Hippocampal formation (tissue), 2 donors: ENCODE measurements at regions not wholly inside any gene's neighbourhood (a gene's known extent, or its start where the extent isn't known, plus 50 kb on each side); places are given as distances from the start of the nearest gene placed in this dataset.

Source experiments
- DNase-seq, 2 donors: peaks; one replicate each; lab custom pipeline; 2025; lab: John Stamatoyannopoulos, UW

DNA sequence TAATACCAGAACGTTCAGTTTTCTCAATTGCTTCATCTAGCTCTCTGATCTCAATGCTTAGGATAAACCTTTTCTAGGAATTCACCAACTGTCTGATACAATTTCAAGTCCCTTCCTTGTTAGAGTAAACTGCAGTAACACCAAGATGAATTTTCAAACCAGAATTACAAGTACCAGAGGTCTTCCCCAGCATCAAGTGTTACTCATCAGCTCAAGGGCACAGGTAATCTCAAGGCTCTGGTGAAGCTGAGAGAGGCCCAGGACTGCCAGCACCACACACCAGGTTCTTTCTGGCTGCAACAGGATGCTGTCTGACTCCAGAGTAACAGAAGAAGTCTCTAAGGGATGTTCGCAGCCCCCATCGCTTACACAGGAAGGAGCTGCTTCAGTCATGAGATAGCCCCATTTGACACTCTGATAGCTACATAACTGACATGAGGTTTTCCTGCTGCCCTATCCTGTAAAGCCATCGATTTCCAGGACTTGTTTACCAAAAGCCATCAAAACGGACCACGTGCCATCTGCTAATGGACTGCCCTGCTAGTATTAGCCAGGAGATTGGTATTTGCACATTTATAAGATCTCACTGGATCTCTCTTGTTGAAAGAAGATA, 549.4 kb downstream of the UTRN start:
- no peak for DNase-seq

DNA sequence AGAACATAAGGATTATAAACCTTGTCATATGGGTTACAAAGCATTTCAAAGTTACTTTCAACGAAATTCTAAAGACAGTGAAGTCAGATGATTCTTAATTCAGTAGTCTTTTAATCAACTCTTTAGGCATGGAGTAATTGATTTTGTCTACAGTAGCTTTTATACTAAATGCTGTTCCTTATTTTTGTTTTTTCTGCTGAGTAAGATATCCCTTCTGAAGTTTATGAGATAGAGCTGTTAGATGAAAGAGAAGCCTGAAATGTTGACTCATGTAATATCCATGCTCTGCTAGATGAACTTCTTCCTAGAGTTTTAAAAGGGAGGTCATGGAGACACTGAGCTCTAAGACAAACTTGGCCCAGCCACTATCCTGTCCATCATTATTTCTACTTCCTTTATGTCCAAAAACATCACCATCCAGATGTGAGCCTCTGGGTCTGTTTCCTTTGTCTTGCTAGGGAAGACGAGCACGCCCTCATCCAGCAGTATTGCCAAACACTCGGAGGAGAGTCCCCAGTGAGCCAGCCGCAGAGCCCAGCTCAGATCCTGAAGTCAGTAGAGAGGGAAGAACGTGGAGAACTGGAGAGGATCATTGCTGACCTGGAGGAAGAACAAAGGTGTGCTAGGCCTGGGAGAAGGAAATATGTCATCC, 550.3 kb downstream of the UTRN start:
- no peak for DNase-seq

DNA sequence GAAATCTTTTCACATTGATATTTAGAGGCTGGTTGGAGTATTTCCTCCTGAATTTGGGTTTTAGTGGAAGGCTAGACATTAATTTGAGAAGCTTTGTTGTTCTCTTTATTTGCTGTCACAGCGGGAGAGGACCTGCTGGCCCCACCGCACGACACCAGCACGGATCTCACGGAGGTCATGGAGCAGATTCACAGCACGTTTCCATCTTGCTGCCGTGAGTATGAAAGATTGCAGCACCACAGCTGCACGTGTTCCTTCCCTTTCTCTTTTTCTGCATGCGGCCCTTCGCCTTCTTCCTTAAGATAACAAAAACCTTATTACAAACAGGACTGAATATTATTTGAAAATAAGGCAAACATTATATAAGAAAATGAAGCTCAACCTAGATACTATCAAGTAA, 555.5 kb downstream of the UTRN start:
- DNase-seq, result no peak

DNA sequence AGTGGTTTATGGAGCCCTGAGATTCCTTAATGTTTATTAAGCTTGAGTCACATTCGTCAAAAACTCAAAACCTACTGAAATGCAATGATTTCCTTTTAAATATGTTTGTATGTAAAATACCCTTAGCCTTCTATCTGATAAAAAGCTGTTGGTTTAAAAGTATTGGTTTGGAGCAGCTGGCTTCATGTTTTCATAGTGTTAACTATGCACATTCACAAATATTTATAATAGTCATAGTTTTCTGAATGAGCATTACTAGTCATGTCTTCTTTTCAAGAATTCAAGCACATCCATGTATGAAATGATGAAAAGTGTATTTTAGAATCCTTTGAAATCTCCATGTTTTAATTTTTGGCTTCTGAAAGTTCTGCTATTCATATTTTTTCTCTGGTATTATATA, 558.6 kb downstream of the UTRN start:
- no peak for DNase-seq

DNA sequence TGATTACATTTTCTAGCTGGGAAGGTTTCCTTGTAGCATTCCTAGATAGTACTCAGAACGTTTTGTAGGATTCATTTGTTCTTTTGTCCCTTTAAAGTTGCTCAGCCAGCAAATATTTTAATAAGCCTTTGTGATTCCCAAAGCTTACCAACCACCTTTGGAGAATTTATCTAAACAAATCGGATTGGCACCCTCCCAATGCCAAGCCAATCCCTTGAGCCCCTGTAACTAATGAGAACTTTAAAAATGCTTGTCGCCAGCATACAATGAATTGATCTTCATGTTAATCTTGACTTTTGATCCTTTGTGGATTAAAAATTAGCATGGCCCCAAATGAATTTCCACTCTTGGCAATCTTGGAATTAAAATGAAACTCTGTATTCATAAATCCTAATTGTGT, 559.5 kb downstream of the UTRN start:
- DNase-seq, result no peak

DNA sequence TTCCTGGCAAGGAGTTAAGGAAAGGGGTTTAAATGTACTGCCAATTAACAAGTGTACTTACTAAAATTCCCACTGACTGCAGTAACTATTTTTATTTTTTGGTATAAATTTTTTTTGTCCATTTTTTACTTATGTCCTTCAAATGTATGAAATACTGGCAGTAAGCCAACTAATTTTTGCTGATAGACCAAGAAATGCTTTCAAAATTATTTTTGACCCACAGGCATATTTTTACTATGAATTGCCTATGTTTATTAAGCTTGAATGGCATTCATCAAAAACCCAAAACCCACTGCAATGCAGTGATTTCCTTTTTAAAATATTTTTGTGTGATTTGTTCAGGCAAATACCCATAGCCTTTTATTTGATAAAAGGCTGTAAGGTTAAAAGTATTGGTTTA, 560.1 kb downstream of the UTRN start:
- no peak for DNase-seq

DNA sequence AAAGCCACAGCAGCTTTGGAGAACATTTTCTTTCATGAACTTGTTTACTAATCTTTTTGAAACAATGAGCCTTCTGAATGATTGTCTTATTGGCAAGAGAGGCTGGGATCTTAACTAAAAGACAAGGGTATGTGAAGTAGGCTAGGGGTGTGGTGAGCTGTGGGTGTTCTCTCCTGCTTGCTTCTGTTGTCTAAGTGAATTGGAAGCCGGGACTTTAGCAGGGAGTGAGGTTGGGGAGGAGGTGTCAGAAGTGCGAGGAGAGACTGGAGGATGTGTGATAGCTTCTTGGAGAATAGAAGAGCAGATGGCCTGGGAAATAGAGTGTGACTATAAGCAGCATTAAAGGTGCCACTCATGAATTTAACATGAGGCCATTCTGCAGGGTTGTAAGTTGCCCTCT, 562.8 kb downstream of the UTRN start:
- no peak for DNase-seq

DNA sequence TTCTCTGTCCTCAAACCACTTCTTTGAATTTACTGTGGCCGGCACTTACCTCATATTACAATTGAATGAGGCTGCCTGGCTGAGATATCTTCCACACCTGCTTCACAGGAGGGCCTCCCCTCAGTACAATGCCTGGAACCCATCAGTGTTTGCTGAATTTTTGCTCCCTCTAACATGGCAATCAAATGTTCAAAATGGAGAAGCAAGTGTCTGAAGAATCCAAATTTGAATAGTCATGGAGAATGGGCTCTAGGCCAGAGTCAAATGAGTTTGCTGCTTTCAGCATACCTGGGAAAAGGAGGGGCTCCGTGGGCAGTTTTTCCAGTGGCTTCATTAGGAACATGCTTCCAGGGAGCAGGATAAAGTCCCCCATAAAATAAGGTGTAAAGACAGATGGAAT, 564.8 kb downstream of the UTRN start:
- no peak for DNase-seq

DNA sequence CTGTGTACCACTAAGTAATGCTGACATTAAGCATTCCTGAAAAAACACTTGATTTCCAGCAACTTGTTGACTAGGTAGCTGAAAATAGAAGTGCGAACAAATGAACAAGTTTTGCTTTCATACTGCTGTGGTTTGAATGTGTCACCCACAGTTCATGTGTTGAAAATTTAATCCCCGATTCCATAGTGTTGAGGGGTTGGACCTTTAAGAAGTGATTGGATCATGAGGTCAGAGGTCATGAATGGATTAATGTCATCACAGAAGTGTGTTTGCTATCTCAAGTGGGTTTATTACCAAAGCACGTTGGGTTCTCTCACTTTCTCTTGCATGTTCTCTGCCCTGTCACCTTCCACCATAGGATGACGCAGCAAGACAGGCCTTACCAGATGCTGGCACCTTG, 568.5 kb downstream of the UTRN start:
- no peak for DNase-seq

DNA sequence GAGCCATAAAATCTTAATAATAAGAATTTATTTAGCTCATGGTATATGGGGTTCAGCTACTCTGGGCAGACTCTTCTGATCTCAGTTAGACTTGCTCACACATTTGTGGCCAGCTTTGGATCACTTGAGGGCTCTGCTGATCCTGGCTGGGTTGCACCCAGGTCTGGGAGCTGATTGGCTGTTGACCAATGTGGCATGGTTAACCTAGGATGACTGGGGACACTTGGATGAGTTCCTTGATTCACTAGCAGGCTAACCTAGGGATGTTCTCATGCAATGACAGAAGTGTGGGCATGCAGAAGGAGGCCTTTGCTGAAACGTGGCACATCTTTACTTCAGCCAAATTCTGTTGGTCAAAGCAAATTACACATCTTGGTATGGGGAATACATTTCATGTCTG, 569.5 kb downstream of the UTRN start:
- DNase-seq, result no peak

DNA sequence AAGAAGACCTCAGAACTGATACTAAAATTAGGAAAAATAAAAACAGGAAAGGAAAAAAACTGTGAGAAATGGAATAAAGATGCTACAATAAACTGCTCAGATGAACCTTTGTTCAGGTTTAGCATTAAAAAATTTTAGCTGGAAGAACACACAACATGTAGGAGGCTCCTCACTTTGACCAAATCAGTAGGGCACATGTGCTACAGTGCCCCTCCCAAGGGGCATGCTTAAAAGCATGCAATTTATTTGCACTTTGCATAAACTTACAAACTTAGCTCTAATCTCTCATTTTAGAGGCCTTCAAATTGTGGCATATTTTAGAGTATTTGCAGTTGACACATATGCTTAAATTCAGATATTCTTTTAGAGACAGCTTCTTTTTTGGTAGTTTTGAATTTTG, 570.2 kb downstream of the UTRN start:
- no peak for DNase-seq

DNA sequence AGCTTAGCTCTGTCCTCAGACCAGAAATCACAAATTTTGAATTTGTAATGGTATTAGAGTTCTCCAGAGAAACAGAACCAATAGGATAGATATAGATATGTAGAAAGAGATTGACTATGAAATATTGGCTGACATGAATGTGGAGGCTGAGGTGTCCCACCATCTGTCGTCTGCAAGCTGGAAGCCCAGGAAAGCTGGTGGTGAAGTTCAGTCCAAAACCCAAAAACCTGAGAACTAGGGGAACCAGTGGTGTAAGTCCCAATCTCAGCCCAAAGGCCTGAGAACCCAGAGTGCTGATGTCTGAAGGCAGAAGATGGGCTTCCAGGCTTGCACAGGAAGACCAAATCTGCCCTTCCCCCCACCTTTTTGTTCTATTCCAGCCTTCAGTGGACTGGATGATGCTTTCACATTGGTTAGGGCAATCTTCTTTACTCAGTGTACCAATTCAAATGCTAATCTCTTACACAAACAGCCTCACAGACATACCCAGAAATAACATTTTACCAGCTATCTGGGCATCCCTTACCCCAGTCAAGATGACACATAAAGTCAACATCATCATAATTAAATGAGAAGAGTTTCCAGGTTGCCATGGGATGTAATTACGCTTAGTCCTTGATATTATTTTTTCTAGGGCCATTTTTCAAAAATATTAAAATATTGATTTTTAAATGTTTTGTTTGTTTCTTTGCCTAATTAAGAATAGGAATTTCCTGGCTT, 570.8 kb downstream of the UTRN start:
- DNase-seq, result no peak

DNA sequence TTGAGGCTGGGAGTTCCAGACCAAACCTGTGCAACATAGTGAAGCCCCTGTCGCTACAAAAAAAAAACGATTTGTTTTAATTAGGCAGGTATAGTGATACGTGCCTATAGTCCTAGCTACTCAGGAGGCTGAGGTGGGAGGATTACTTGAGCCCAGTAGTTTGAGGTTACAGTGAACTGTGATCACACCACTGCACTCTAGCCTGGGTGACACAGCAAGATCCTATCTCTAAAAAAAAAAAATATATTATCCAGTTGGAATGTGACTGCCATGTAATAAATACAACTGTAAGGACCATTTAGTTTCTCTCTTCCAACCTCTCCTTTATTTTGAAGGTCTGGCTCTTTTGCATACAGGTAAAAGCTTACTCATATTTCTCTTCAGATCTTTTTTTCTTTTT, 571.5 kb downstream of the UTRN start:
- no peak for DNase-seq

DNA sequence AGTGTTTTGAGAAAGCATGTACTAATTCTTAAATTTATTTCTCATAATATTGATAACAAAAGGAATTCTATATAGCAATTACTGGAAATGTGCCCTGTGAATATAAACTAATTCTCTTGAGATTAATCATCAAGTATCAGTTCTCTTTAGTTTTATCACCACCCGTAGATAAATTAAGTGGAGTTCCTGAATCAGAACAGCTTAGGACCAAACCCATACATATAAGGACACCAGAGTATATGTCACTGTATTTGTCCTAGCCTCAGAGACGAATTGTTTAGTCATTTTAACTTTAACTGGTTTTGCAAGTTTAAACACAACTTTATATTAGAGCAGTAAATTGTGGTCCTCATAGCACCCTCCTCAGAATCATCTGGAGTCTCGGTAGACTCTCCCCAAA, 572.0 kb downstream of the UTRN start:
- DNase-seq, result no peak

DNA sequence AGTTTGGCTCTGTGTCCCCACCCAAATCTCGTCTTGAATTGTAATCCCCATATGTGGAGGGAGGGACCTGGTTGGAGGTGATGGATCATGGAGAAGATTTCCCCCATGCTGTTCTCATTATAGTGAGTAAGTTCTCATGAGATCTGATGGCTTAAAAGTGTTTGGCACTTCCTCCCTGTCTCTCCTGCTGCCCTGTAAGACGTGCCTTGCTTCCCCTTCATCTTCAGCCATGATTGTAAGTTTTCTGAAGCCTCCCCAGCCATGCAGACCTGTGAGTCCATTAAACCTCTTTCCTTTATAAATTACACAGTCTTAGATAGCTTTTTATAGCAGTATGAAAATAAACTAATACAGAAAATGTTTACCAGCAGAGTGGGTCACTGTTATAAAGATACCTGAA, 577.6 kb downstream of the UTRN start:
- DNase-seq, result no peak

DNA sequence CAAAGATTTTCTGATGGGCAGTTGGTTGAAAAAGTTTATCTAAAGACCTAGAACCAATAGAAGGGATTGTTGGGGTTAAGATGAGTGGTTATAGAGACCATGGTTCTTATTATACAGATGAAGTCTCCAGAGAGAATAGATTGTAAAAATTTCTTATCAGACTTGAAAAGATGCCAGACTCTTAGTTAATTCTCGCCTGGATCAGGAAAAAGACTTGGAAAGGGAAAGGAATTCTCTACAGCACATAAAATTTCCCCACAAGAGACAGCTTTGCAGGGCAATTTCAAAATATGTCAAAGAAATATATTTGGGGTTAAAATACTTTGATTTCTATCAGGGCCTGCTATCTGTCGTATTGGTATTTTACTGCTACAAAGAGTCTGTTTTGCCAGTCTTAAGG, 582.6 kb downstream of the UTRN start:
- DNase-seq, result no peak

DNA sequence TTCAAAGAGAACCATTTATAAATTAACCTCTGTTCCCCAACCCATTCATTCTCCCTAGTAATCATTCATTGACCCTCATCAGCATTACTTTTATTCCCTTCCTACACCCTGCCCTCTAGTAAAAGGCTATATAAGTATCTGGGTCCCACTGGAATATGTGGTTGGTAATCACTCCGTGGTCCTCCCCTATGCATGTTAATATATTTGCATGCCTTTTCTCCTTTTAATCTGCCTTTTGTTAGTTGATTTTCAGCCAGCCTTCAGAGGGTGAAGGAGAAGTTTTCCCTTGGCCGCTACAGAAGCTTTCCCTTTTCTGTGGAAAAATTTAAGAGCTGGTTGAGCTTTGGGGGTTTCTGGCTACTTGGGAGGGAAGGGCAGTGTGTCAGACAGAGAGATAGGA, 585.6 kb downstream of the UTRN start:
- DNase-seq, result no peak

DNA sequence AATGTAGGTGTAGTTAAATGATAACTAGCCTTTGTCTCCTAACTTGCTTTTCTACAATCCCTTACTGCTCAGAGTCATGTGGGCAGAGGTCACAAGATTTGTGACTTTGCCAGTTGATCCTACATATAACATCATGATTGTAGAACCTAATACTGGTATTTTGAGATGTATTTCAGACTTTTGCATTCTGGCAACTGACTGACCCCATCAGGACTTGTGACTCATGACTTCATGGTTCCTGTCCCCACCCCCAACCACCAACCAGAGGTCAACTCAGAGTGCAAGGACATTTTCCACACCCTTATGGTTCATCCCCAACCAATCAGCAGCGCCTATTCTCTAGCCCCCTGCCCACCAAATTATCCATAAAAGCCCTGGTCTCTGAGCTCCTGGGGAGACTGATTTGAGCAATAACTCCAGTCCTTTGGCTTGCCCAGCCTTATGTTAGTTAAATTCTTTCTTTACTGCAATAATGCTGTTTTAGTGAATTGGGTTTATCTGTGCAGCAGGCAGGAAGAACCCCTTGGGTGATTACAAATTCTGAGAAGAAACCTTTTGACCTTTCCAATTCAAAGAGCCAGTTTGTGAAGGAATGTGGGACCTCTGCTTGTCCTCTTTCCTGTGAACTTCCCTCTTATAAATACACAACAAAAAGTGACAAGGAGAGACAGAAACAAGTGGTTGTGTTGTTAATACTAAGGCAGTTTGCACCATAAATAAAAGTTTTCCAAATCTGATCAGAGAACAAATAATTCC, 588.7 kb downstream of the UTRN start:
- DNase-seq, result no peak

DNA sequence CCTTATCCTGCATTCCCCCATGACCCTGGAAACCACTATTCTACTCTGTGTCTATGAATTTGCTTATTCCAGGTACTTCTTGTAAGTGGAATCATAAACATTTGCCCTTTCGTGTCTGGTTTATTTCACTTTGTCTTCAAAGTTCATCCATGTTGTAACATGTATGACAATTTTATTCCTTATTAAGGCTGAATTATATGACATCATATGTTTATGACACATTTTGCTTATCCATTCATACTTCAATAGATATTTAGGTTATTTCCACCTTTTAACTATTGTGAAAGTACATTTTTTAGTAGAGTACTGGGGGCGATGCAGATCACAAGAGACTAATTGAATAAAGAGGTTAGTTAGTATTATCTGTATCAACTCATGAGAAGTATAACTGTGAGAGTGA, 591.6 kb downstream of the UTRN start:
- no peak for DNase-seq

DNA sequence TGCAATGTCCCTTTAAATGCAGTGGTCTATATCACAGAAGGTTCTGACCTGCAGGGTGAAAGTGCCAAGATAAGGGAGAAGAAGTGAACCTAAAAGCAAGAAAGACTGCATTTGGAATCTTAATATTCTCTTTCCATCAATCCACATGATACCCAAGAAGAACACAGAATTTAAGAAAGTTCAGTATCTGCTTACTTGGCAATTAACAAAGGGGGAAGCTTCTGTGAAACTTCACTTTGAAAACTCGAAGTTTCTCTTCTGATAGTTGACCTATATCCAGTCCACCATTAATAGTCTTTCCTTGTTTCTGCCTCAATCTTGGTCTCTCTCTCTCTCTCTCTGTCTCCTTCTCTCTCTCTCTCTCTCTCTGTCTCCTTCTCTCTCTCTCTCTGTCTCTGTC, 592.0 kb downstream of the UTRN start:
- DNase-seq, result no peak

DNA sequence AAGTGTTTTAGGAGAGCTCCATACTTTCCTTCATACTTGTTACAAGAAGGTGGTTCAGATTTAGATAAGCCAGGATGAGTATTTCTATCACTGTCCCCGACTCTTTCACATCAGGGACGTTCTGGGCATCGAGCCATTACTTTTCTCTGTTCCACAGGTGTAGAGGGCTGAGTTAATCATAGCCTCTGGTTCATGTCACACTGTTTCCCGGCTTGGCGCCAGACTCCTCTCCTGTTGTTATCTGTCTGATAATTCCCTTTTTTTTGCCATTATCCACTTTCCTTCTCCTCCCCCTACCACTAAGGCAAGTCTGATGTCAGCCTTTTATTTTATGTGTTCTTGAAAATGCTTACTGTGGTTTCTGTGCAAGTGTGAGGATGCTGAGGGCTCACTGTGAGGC, 593.4 kb downstream of the UTRN start:
- no peak for DNase-seq

DNA sequence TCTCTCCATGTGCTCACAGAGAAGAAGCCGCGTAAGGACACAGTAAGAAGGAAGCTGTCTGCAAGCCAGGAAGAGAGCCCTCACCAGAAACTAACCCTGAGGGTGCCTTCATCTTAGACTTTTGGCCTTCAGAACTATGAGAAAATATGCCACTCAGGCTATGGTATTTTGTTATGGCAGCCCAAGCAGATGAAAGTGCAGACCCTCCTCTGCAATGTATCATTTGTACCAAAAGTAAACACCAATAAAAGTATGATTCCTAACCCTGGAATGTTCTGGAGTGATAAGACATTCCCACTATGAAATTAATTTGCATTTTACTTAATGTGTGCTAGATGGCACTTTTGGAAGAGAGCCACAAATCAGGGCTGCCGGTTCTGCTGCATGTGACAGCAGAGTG, 594.3 kb downstream of the UTRN start:
- DNase-seq, result no peak

DNA sequence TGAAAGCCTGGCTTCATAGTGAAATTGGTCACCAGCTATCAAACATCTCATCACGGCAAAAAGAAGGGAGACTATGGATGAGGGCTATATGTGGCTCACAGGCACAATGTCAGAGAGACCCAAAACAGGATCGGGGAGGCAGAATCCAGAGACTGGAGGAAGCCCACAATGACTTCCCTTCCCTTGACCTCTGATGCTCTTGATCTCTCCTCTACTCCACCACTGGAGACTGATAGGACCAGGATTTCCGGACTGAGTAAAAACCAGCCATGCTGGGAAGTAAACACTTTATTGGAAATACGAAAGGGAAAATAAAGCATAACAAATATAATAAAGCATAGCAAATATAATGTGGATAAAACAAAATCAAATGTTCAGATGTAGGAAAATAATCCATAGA, 597.3 kb downstream of the UTRN start:
- no peak for DNase-seq
